ENCODE measurements at regions not wholly inside any gene's neighbourhood (a gene's known extent, or its start where the extent isn't known, plus 50 kb on each side); places are given as distances from the start of the nearest gene placed in this dataset.

- TF ChIP-seq CTCF (IDR thresholded peaks at IDR 0.05) (no peak), POLR2A (IDR thresholded peaks at IDR 0.05) (no peak), POLR2AphosphoS5 (IDR thresholded peaks at IDR 0.05) (no peak), EP300 (IDR thresholded peaks at IDR 0.05) (no peak)
Measured at GRCh38 chr2:22690096-22690495, 694.9 kb upstream of the KLHL29 start.
